Activated naive CD4-positive, alpha-beta T cell treated with anti-CD3 and anti-CD28 coated beads, Interleukin-2, amount 50 U/mL, for 24 hours (primary cell): ENCODE measurements at regions not wholly inside any gene's neighbourhood (a gene's known extent, or its start where the extent isn't known, plus 50 kb on each side); places are given as distances from the start of the nearest gene placed in this dataset.

Experiments used
- H3K27ac Mint-ChIP-seq: one replicate; pipeline ENCODE4 v1.8.0; 2021; ENCODE audit warnings: mild to moderate bottlenecking, mixed read lengths
- H3K27me3 Mint-ChIP-seq: one replicate; pipeline ENCODE4 v1.8.0; 2021; ENCODE audit warnings: mixed read lengths
- H3K36me3 Mint-ChIP-seq: one replicate; pipeline ENCODE4 v1.8.0; 2021; ENCODE audit warnings: mixed read lengths
- H3K4me1 Mint-ChIP-seq: one replicate; pipeline ENCODE4 v1.8.0; 2021; ENCODE audit warnings: mixed read lengths
- H3K4me3 Mint-ChIP-seq: one replicate; pipeline ENCODE4 v1.8.0; 2021; ENCODE audit warnings: mild to moderate bottlenecking, mixed read lengths
- H3K9me3 Mint-ChIP-seq: one replicate; pipeline ENCODE4 v1.8.0; 2021; ENCODE audit warnings: mixed read lengths

DNA sequence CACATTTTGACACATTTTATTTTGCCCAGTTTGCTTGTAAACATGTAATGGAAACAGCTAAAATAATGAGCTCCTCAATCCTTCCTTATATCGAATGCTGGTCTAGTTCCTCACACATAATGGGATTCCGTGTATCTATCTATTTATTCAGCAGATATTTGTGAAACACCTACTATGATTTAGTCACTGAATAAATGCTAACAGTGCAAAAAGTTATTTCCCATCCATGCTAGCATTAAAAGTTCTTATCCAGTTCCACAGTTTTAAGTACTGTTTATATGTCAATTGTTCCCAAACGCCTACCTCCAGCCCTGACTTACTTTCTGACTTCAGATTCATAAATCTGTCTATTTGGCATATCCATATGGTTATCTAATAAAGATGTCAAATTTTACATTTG is 1788.7 kb upstream of the FLRT2 start:
- Mint-ChIP-seq H3K27me3 (no peaks in the 10 kb centered on the region), H3K4me1 (no peaks in the 10 kb centered on the region), H3K36me3 (no peaks in the 10 kb centered on the region), H3K27ac (no peak overlapping the region), H3K9me3 (peaks cover 18% of the 10 kb centered on the region), H3K4me3 (no peak overlapping the region)

DNA sequence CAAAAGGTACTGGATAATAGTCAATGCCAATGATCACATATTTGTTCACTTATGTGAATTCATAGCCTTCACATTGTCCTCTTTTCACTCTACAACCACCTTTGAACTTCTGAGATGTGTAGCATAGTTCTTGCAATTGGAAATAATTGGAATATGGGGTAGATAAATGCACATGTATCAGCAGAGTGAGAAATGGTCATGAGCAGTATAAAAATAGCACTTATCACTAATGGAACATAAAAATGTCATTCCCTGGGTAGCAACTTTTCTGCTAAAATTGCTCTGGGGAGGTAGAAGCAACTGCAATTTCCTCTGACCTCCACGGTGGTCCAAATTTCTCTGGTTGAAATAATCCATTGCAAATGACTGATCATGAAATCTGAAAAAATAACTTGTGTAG is 1785.7 kb upstream of the FLRT2 start:
- Mint-ChIP-seq H3K27me3 (no peaks in the 10 kb centered on the region), H3K27ac (no peak overlapping the region), H3K4me3 (no peak overlapping the region), H3K4me1 (no peaks in the 10 kb centered on the region), H3K9me3 (peaks cover 14% of the 10 kb centered on the region), H3K36me3 (no peaks in the 10 kb centered on the region)

DNA sequence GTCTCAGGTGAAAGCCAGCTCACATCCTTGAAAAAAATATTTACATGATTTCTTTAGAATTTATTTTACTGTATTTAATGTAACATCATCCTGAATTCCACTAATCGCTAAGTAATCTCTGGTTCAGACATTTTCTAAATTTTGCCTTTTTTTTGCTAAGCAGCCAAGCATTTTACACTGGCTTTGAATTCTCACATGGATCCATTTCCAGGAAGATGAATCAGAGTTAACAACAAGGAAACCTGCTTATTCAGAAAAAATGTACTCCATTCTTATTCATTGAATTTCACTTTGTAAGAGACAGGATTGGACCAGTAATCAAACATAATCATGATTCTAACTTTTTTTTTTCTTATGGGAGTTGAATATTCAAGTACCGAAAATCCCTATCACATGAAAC is 1785.1 kb upstream of the FLRT2 start:
- H3K27me3 Mint-ChIP-seq, result no peaks in the 10 kb centered on the region
- no peaks in the 10 kb centered on the region for H3K36me3 Mint-ChIP-seq
- H3K4me3 Mint-ChIP-seq, result no peak overlapping the region
- no peaks in the 10 kb centered on the region for H3K4me1 Mint-ChIP-seq
- no peak overlapping the region for H3K27ac Mint-ChIP-seq
- H3K9me3 Mint-ChIP-seq, result peaks cover 14% of the 10 kb centered on the region

DNA sequence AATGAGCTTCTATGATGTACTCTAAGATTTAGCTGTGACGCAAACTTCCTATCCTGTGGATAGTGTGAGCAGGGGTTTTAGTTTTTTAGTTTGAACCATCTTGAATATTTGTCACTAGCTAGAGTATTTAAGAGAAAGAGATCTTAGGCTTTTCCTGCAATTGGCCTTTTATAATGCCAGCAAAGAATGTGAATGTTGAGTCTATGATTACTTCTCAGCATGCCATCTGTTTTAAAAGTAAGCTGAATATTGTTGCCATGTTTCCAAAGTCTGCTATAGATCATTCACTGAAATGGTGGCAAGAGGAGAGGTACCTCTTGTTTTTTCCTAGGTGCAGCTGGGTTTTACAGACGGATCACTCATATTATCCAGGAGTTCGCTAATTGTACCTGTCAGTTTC is 1783.6 kb upstream of the FLRT2 start:
- Mint-ChIP-seq H3K4me3 (no peak overlapping the region), H3K9me3 (peaks cover 10% of the 10 kb centered on the region), H3K4me1 (no peaks in the 10 kb centered on the region), H3K27ac (no peak overlapping the region), H3K27me3 (no peaks in the 10 kb centered on the region), H3K36me3 (no peaks in the 10 kb centered on the region)

DNA sequence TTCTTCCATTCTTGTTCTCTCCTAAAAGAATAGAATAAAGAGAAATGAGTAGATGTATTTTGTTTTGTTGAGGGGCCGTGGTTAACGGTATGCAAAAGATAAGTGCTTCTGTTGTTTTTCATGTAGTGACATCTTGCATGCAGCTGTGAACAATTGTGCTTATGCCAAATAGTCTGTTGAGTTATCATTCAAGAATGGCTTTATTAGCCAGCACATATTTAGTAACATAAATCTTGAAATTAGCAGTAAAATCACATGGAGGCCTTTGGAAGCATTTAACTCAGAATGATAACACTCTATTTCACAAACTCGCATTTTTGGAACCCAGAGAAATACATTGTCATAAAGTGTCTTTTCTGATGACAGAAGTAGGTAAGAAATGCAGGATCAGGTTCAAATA is 1772.0 kb upstream of the FLRT2 start:
- Mint-ChIP-seq H3K36me3 (no peaks in the 10 kb centered on the region), H3K9me3 (no peaks in the 10 kb centered on the region), H3K4me1 (no peaks in the 10 kb centered on the region), H3K27ac (no peak overlapping the region), H3K4me3 (no peak overlapping the region), H3K27me3 (no peaks in the 10 kb centered on the region)

DNA sequence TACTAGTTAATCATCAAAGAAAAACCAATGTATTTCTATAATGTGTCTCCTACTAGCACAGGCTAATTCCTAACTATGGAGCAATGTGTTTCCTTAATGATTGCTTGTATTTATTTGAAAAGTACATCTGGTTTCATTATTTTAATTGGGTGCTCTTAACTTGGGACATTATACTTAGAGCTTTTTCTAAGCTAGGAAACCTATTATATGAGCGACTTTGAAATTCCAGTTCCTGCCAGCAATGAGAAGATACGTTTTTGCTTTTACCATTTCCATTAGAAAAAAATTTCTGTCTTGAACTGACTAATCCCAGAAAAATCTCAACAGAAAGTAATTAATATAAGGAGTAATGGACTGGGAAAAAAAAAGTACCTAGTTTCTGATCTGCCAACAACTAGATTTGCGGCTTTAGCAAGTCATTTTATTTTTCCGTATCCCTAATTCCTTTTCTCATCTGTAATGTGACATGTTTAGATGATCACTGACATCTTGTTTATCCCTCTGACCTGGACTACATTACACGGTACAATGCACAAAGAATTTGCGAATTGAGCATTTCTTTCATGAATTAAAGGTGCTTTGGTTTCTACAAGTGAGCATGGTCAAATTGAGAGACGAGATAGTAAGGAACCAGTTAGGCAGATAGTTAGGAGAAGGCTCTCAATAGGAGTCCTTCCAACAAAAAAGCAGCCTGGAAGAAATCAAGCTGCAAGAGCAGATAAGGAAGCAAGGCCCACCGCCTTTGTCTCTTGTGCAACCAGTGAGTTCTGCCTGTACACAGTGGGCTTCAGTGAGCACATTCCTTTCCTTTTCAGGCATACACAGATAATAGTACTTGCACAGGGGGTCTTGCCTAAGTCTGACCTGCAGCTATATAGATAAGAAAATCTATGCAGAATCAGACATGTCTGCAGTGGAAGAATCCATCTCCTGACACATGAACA is 1765.0 kb upstream of the FLRT2 start:
- no peaks in the 10 kb centered on the region for H3K36me3 Mint-ChIP-seq
- H3K4me3 Mint-ChIP-seq, result no peak overlapping the region
- H3K9me3 Mint-ChIP-seq, result peaks cover 11% of the 10 kb centered on the region
- no peaks in the 10 kb centered on the region for H3K27me3 Mint-ChIP-seq
- H3K27ac Mint-ChIP-seq, result no peak overlapping the region
- no peaks in the 10 kb centered on the region for H3K4me1 Mint-ChIP-seq

DNA sequence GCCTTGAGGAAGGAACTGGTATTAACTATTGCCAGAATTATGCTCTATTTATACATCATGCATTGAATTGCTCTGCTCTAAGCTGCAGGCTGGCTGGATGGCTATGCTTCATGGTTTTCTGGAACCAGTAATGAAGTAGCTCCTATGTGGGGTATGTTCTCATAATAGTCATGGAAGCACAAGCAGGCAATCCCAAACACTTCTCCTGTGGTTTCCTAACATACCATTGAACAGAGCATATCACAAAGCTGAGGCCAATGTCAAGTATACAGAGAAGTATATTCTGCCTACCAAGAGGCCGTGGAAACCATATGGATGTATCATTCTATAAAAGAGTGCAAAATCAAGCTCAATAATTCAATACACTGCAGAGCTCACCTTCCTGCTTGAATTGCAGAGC is 1752.4 kb upstream of the FLRT2 start:
- H3K9me3 Mint-ChIP-seq, result no peaks in the 10 kb centered on the region
- no peaks in the 10 kb centered on the region for H3K4me1 Mint-ChIP-seq
- no peaks in the 10 kb centered on the region for H3K27me3 Mint-ChIP-seq
- H3K4me3 Mint-ChIP-seq, result no peak overlapping the region
- no peaks in the 10 kb centered on the region for H3K36me3 Mint-ChIP-seq
- no peak overlapping the region for H3K27ac Mint-ChIP-seq

DNA sequence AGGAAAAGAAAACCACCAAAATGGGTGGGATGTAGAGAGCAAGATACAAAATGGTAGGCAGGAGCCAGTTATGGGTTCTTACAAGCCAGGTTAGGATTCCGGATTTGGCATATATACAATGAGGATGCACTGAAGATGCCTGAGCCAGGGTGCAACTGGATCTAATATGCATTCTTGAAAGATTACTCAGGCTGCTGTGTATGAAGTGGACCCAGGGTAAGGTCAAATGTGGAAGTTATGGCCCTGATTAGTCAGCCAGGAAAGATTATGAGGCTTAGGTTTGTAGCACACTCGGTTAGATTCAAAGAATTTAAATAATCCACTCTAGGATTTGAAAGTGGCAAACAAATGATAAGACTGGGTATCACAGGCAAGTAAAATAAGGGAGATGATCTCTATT is 1750.7 kb upstream of the FLRT2 start:
- Mint-ChIP-seq H3K36me3 (no peaks in the 10 kb centered on the region), H3K27me3 (no peaks in the 10 kb centered on the region), H3K27ac (no peak overlapping the region), H3K4me1 (no peaks in the 10 kb centered on the region), H3K9me3 (no peaks in the 10 kb centered on the region), H3K4me3 (no peak overlapping the region)

DNA sequence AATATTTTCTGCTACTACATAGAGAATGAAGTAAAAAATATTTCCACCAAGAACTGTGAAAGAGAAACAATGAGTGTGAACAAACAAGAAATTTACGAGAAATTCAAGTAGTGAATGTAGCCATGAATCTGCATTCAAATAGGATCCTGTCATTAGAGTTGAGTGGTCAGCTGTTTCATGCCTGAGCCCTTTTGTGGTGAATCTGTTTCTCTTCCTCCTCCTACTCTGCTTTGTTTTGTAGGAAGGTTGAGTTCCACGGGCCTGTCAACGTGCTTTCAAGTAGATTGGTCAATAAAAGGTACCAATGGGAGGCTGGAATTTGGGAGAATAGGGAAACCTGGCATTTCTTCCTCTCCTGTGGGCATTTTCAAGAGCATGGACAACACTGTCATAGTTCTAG is 1749.6 kb upstream of the FLRT2 start:
- H3K9me3 Mint-ChIP-seq, result no peaks in the 10 kb centered on the region
- no peaks in the 10 kb centered on the region for H3K36me3 Mint-ChIP-seq
- no peak overlapping the region for H3K4me3 Mint-ChIP-seq
- no peaks in the 10 kb centered on the region for H3K27me3 Mint-ChIP-seq
- no peak overlapping the region for H3K27ac Mint-ChIP-seq
- no peaks in the 10 kb centered on the region for H3K4me1 Mint-ChIP-seq

DNA sequence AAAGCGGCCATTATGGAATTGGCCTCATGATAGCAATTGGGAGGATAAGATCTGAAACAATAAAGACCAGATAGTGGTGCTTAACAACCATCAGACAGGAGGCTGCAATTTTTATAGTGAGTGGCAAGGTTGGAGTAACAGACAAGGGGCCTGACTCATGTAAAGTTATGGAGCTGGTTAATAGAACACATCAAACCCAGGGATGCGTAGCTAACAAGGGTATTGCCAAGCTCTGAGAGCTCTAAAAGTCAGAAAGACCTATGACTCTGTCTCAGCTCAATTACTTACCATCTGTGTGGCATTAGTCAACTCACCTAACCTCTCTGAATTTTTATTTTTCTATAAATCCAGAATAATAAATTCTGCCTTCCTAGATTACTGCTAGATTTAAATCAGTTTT is 1731.5 kb upstream of the FLRT2 start:
- Mint-ChIP-seq H3K4me3 (no peak overlapping the region), H3K27ac (no peak overlapping the region), H3K36me3 (no peaks in the 10 kb centered on the region), H3K4me1 (no peaks in the 10 kb centered on the region), H3K27me3 (no peaks in the 10 kb centered on the region), H3K9me3 (no peaks in the 10 kb centered on the region)

DNA sequence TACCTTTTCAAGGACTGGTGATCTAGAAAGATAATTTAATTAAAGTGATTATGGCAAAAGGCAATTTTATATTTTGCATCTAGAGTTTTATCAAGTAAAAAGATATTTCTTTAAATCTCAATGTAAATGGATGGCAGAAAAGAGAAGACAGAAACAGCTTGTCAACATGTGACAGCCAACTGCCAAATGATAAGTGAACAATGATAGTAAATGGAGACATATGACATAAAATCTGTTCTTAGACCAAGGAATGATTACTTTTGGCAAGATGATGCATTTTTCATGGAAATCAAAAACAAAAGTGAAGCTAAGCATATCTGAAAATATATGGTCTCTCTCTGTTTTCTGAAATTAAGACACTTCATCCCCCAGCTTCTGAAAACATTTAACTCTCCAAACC is 1730.7 kb upstream of the FLRT2 start:
- Mint-ChIP-seq H3K27ac (no peak overlapping the region), H3K4me1 (no peaks in the 10 kb centered on the region), H3K9me3 (peaks cover 3% of the 10 kb centered on the region), H3K27me3 (no peaks in the 10 kb centered on the region), H3K36me3 (no peaks in the 10 kb centered on the region), H3K4me3 (no peak overlapping the region)

DNA sequence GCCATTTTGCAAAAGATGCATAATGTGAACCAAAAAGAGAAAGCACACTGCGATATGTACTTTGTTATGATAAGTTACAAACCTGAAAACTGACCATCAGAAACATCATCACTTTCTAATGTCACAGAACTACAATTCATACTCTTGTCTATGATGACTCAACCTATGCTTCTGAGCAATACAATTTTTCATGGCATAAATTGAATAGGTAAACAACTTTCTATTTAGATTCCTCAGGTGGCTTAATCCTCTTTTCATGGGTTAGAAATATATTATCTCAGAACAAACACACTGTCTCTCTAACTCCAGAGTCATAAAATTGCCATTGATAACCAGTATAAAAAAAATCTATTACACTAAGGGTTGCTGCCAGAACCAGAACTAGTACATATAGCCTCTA is 1715.0 kb upstream of the FLRT2 start:
- H3K27me3 Mint-ChIP-seq, result no peaks in the 10 kb centered on the region

DNA sequence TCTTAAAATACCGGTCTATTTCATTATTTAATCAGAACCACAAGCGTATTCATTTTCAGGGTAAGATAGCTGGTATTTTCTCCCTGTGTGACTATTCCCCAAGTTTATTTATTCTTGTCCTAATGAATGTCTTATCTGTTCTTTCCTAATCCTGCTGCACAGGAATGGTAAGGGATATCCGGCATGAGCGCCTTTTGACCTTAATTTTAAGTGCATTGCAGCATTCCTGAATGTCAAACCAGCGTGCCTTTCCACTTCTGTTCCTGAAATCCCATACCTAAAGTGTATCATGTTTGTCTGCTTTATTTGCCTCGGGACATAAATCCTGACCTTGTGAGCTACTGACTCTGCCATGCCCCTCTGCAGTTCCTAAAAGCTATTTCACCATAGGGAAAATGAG is 1713.2 kb upstream of the FLRT2 start:
- no peak overlapping the region for H3K4me3 Mint-ChIP-seq
- peaks cover 12% of the 10 kb centered on the region for H3K9me3 Mint-ChIP-seq
- H3K27me3 Mint-ChIP-seq, result no peaks in the 10 kb centered on the region
- no peaks in the 10 kb centered on the region for H3K36me3 Mint-ChIP-seq
- no peak overlapping the region for H3K27ac Mint-ChIP-seq
- no peaks in the 10 kb centered on the region for H3K4me1 Mint-ChIP-seq

More for the DNA sequence above, 1715.0 kb upstream of the FLRT2 start:
- Mint-ChIP-seq H3K4me1 (no peaks in the 10 kb centered on the region), H3K4me3 (no peak overlapping the region), H3K36me3 (no peaks in the 10 kb centered on the region), H3K9me3 (peaks cover 7% of the 10 kb centered on the region), H3K27ac (no peak overlapping the region)

DNA sequence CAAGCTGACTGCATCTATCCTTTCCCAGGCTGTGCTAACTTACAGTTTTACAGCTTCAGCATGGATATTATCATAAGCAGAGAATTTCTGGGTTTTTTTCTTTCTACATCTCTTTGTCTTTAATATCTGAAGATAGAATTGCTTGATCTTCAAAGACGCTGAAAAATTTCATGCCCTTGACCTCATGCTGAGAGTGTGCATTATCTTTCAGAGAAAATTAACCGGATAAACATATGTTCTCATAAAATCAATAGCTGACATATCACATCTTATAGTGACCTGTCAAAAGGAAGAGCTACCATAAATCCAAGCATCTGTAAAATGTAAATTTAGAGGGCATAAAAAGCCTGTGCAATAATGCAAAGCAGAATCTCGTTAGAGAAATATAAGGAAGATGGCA is 1704.1 kb upstream of the FLRT2 start:
- H3K9me3 Mint-ChIP-seq, result peaks cover 9% of the 10 kb centered on the region
- no peaks in the 10 kb centered on the region for H3K4me1 Mint-ChIP-seq
- H3K27ac Mint-ChIP-seq, result no peak overlapping the region
- H3K4me3 Mint-ChIP-seq, result no peak overlapping the region
- H3K27me3 Mint-ChIP-seq, result no peaks in the 10 kb centered on the region
- H3K36me3 Mint-ChIP-seq, result no peaks in the 10 kb centered on the region

DNA sequence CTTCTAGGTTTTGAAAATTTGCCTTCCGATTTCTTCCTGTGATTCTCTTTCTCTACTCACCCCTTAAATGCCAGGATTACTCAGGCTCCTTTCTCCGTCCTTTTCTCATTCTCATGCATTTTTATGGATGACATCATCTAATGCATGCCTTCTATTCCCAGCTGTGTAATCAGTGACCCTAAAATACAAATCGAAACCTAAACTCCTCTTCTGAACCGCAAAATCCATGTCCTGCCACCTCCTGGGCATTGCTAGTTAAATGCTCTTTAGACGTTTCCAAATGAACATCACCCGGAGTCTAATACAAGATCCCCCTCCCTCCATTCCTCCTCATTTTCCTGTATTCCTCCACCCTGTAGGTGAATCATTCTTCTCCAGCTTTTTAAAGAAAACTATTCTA is 1703.1 kb upstream of the FLRT2 start:
- no peaks in the 10 kb centered on the region for H3K27me3 Mint-ChIP-seq
- no peak overlapping the region for H3K4me3 Mint-ChIP-seq
- H3K4me1 Mint-ChIP-seq, result no peaks in the 10 kb centered on the region
- no peaks in the 10 kb centered on the region for H3K36me3 Mint-ChIP-seq
- no peak overlapping the region for H3K27ac Mint-ChIP-seq
- H3K9me3 Mint-ChIP-seq, result peaks cover 5% of the 10 kb centered on the region

DNA sequence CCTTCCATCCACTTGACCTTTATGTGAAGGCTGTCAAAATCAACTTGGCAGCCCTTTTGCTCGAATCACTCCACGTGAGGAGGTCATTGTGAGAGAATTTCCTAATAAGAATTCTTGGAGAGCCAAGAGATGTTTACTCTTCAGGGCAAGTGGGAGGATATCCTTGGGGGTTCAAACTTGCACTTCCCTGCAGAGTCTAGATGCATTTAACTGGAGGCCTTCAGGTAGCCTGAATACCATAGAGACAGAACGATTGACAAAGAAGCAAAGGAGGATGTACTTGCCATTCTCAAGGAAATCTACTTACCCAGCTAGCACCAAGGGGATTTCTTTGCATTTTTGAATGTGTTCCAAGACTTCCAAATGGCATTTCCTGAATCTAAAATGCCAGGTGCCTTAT is 1702.6 kb upstream of the FLRT2 start:
- no peaks in the 10 kb centered on the region for H3K36me3 Mint-ChIP-seq
- H3K4me3 Mint-ChIP-seq, result no peak overlapping the region
- H3K4me1 Mint-ChIP-seq, result no peaks in the 10 kb centered on the region
- no peak overlapping the region for H3K27ac Mint-ChIP-seq
- no peaks in the 10 kb centered on the region for H3K27me3 Mint-ChIP-seq
- H3K9me3 Mint-ChIP-seq, result peaks cover 3% of the 10 kb centered on the region

DNA sequence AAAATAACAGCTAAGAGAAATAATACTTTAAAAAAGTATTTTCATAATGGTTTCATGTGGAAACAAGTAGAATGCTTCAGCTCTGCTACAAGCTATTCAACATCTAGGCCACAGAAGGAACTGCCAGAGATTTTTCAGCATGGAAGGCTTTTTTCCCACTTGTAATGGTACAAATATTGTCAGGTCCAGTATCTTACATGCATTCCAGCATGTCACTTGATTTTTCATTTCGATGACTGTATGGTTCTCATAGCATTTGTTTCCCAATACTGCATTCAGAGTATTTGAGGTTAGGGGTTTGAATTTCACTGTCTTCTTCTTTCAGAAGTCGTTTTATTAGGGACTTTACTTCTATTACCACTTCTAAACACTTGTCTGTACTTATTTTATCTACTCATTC is 1701.5 kb upstream of the FLRT2 start:
- H3K27me3 Mint-ChIP-seq, result no peaks in the 10 kb centered on the region
- H3K36me3 Mint-ChIP-seq, result no peaks in the 10 kb centered on the region
- H3K4me3 Mint-ChIP-seq, result no peak overlapping the region
- no peak overlapping the region for H3K27ac Mint-ChIP-seq
- H3K4me1 Mint-ChIP-seq, result no peaks in the 10 kb centered on the region
- H3K9me3 Mint-ChIP-seq, result no peaks in the 10 kb centered on the region
